H9 (cell line): ENCODE measurements at regions not wholly inside any gene's neighbourhood (a gene's known extent, or its start where the extent isn't known, plus 50 kb on each side); places are given as distances from the start of the nearest gene placed in this dataset.

Experiments used
- DNase-seq: peaks from one replicate; pipeline ENCODE4 v3.0.0-alpha.2; 2017
- H2AFZ ChIP-seq: one replicate; pipeline ENCODE4 v1.6.1; 2013; ENCODE audit warnings: mild to moderate bottlenecking, low read length, control low read depth, moderate library complexity
- H2AK5ac ChIP-seq: 2 replicates; pipeline ENCODE4 v1.6.1; 2013; ENCODE audit warnings: low read length, control low read depth, mixed read lengths; ENCODE audit not compliant: insufficient read length
- H2BK120ac ChIP-seq: one replicate; pipeline ENCODE4 v1.6.1; 2013; ENCODE audit warnings: low read depth, mild to moderate bottlenecking, low read length, control low read depth, inconsistent platforms; ENCODE audit not compliant: poor library complexity, severe bottlenecking
- H2BK12ac ChIP-seq: 2 replicates; pipeline ENCODE4 v1.6.1; 2013; ENCODE audit warnings: low read length, control low read depth, mixed read lengths, low read depth; ENCODE audit not compliant: insufficient read length
- H2BK15ac ChIP-seq: 2 replicates; pipeline ENCODE4 v1.6.1; 2013; ENCODE audit warnings: low read depth, low read length, control low read depth
- H2BK20ac ChIP-seq: one replicate; pipeline ENCODE4 v1.6.1; 2013; ENCODE audit warnings: low read depth, mild to moderate bottlenecking, low read length, control low read depth, inconsistent platforms; ENCODE audit not compliant: poor library complexity, severe bottlenecking
- H2BK5ac ChIP-seq: 2 replicates; pipeline ENCODE4 v1.6.1; 2013; ENCODE audit warnings: low read length, control low read depth, mixed read lengths; ENCODE audit not compliant: insufficient read length
- H3K14ac ChIP-seq: 2 replicates; pipeline ENCODE4 v1.6.1; 2013; ENCODE audit warnings: low read length, control low read depth; ENCODE audit not compliant: insufficient read depth
- H3K18ac ChIP-seq: 2 replicates; pipeline ENCODE4 v1.6.1; 2013; ENCODE audit warnings: low read depth, mild to moderate bottlenecking, mixed read lengths, low read length, control low read depth; ENCODE audit not compliant: insufficient read length
- H3K23ac ChIP-seq: 2 replicates; pipeline ENCODE4 v1.6.1; 2013; ENCODE audit warnings: low read length, control low read depth, mixed read lengths, low read depth; ENCODE audit not compliant: insufficient read length
- H3K23me2 ChIP-seq: 2 replicates; pipeline ENCODE4 v1.6.1; 2013; ENCODE audit warnings: low read depth, mild to moderate bottlenecking, mixed read lengths, low read length, control low read depth; ENCODE audit not compliant: insufficient read length, poor library complexity, severe bottlenecking
- H3K27ac ChIP-seq: 2 replicates; pipeline ENCODE4 v1.5.1; 2013; ENCODE audit warnings: low read length, control low read depth, mixed read lengths, low read depth; ENCODE audit not compliant: insufficient read length
- H3K27me3 ChIP-seq: 2 replicates; pipeline ENCODE4 v1.6.1; 2013; ENCODE audit warnings: low read length, control low read depth, inconsistent platforms; ENCODE audit not compliant: insufficient read depth
- H3K4ac ChIP-seq: 2 replicates; pipeline ENCODE4 v1.6.1; 2013; ENCODE audit warnings: low read depth, mild to moderate bottlenecking, control low read depth, inconsistent platforms, low read length, moderate library complexity
- H3K4me1 ChIP-seq: 2 replicates; pipeline ENCODE4 v1.6.1; 2013; ENCODE audit warnings: low read length, control low read depth, inconsistent platforms; ENCODE audit not compliant: insufficient read depth
- H3K4me2 ChIP-seq: 2 replicates; pipeline ENCODE4 v1.6.1; 2013; ENCODE audit warnings: low read length, control low read depth, mixed read lengths; ENCODE audit not compliant: insufficient read length, insufficient read depth
- H3K56ac ChIP-seq: 2 replicates; pipeline ENCODE4 v1.6.1; 2013; ENCODE audit warnings: low read depth, mild to moderate bottlenecking, mixed read lengths, low read length, control low read depth; ENCODE audit not compliant: insufficient read length
- H3K79me1 ChIP-seq: 2 replicates; pipeline ENCODE4 v1.6.1; 2013; ENCODE audit warnings: low read depth, mild to moderate bottlenecking, moderate library complexity, low read length, control low read depth, inconsistent platforms; ENCODE audit not compliant: insufficient read depth, poor library complexity, severe bottlenecking
- H3K79me2 ChIP-seq: 2 replicates; pipeline ENCODE4 v1.6.1; 2013; ENCODE audit warnings: low read length, control low read depth, inconsistent platforms; ENCODE audit not compliant: insufficient read depth
- H3K9ac ChIP-seq: 2 replicates; pipeline ENCODE4 v1.6.1; 2013; ENCODE audit warnings: low read length, control low read depth, mixed read lengths; ENCODE audit not compliant: insufficient read length; ENCODE audit errors: extremely low read depth
- H3K9me3 ChIP-seq: one replicate; pipeline ENCODE4 v1.6.1; 2013; ENCODE audit warnings: low read depth, low read length, inconsistent platforms; ENCODE audit not compliant: control insufficient read depth
- H3T11ph ChIP-seq: one replicate; pipeline ENCODE4 v1.6.1; 2013; ENCODE audit warnings: mild to moderate bottlenecking, low read length, control low read depth, inconsistent platforms
- H4K20me1 ChIP-seq: one replicate; pipeline ENCODE4 v1.6.1; 2013; ENCODE audit not compliant: control insufficient read depth, insufficient read length, insufficient read depth
- H4K5ac ChIP-seq: 2 replicates; pipeline ENCODE4 v1.6.1; 2013; ENCODE audit warnings: low read depth, mild to moderate bottlenecking, mixed read lengths, low read length, control low read depth; ENCODE audit not compliant: insufficient read length
- H4K8ac ChIP-seq: replicated peaks from 2 replicates; pipeline ENCODE4 v1.6.1; 2013; ENCODE audit warnings: low read length, control low read depth, mixed read lengths, low read depth; ENCODE audit not compliant: insufficient read length
- H4K91ac ChIP-seq: 2 replicates; pipeline ENCODE4 v1.6.1; 2013; ENCODE audit warnings: low read depth, mild to moderate bottlenecking, moderate library complexity, mixed read lengths, low read length, control low read depth; ENCODE audit not compliant: insufficient read length
- H3K27ac Mint-ChIP-seq, 3 experiments: 2 replicates in 2 of 3; 3 replicates in 1 of 3; pipeline ENCODE4 v1.8.0; 2020 to 2021; ENCODE audit warnings: mixed read lengths in 3 of 3, mild to moderate bottlenecking in 1 of 3, moderate library complexity in 1 of 3
- H3K27me3 Mint-ChIP-seq: 2 replicates; pipeline ENCODE4 v1.8.0; 2021; ENCODE audit warnings: low read depth, mild to moderate bottlenecking, moderate library complexity, mixed read lengths
- H3K36me3 Mint-ChIP-seq, 3 experiments: 2 replicates in 2 of 3; 3 replicates in 1 of 3; pipeline ENCODE4 v1.8.0; 2020 to 2021; ENCODE audit warnings: low read depth in 3 of 3, mixed read lengths in 3 of 3; ENCODE audit not compliant: insufficient read depth in 1 of 3
- H3K4me1 Mint-ChIP-seq, 2 experiments: 2 replicates each; pipeline ENCODE4 v1.8.0; 2020; ENCODE audit warnings: mixed read lengths in 2 of 2
- H3K4me3 Mint-ChIP-seq, 2 experiments: 2 replicates in 1 of 2; 3 replicates in 1 of 2; pipeline ENCODE4 v1.8.0; 2020 to 2021; ENCODE audit warnings: mild to moderate bottlenecking in 2 of 2, mixed read lengths in 2 of 2, moderate library complexity in 1 of 2
- H3K9me3 Mint-ChIP-seq, 2 experiments: 2 replicates in 1 of 2; 3 replicates in 1 of 2; pipeline ENCODE4 v1.8.0; 2020; ENCODE audit warnings: mild to moderate bottlenecking in 2 of 2, mixed read lengths in 2 of 2, moderate library complexity in 1 of 2
- CTCF ChIP-seq: fragments of 200-600 bp; sonication (generic); conservative IDR thresholded peaks from 3 replicates; pipeline ENCODE4 v1.8.0; 2021; ENCODE audit warnings: antibody characterized with exemption, mild to moderate bottlenecking
- WGBS: extraction: QIAGEN DNeasy Blood & Tissue Kit; methylation state at CpG from one replicate; pipeline ENCODE4 v1.1.7; 2013; ENCODE audit warnings: missing lambda C conversion rate, low lambda C conversion rate, mixed read lengths; ENCODE audit not compliant: insufficient read length; ENCODE audit errors: extremely low coverage; 5-methylcytosine and 5-hydroxymethylcytosine counted together

- Histone ChIP-seq H3K18ac (no peak overlapping the region), H3K4me1 (no peaks in the 10 kb centered on the region), H3K9me3 (no peaks in the 10 kb centered on the region), H3K27me3 (no peaks in the 10 kb centered on the region), H2AFZ (no peak overlapping the region), H3K4ac (no peak overlapping the region), H2AK5ac (no peak overlapping the region), H3T11ph (no peak overlapping the region), H2BK15ac (no peak overlapping the region), H4K8ac (no peak overlapping the region), H4K91ac (no peak overlapping the region), H3K79me2 (no peaks in the 10 kb centered on the region), H2BK12ac (no peak overlapping the region), H2BK5ac (no peak overlapping the region), H2BK120ac (no peak overlapping the region), H3K4me2 (no peak overlapping the region), H3K79me1 (no peaks in the 10 kb centered on the region), H3K14ac (no peak overlapping the region), H3K23ac (no peak overlapping the region), H3K56ac (no peak overlapping the region), H2BK20ac (no peak overlapping the region), H3K27ac (no peak overlapping the region), H3K9ac (no peak overlapping the region), H3K23me2 (no peaks in the 10 kb centered on the region), H4K5ac (no peak overlapping the region), H4K20me1 (no peaks in the 10 kb centered on the region)
- Mint-ChIP-seq H3K4me1 (peaks cover 28 to 30% of the 10 kb centered on the region in 2 experiments), H3K27me3 (no peaks in the 10 kb centered on the region), H3K36me3 (no peaks in the 10 kb centered on the region; a peak in 1 of 7 replicates), H3K9me3 (no peaks in the 10 kb centered on the region), H3K4me3 (no peak overlapping the region), H3K27ac (peak overlapping the region in 1 of 3 experiments; percentile 54; a peak in 3 of 7 replicates)
- WGBS: no CpG with 5 or more reads among the region's 1 CpG
- DNase-seq: no peak
- TF ChIP-seq CTCF: no peak
Observed at GRCh38 chr9:699396-699795, 142.1 kb upstream of the DMRT1 start.
